AG04449 (cell line): ENCODE measurements at regions not wholly inside any gene's neighbourhood (a gene's known extent, or its start where the extent isn't known, plus 50 kb on each side); places are given as distances from the start of the nearest gene placed in this dataset.

Source experiments
- CTCF ChIA-PET: fragments of 350-600 bp; formaldehyde crosslinking; extraction: SDS; loops from one replicate; lab custom pipeline; 2021; ENCODE audit warnings: antibody characterized with exemption; lab: Yijun Ruan, JAX
- POLR2A ChIA-PET: fragments of 400-600, 350-600 bp; formaldehyde crosslinking; extraction: SDS; loops from one replicate; lab custom pipeline; 2020; ENCODE audit warnings: antibody characterized with exemption, inconsistent platforms; lab: Yijun Ruan, JAX
- DNase-seq: peaks from one replicate; pipeline ENCODE4 v3.0.0-alpha.2; 2010; ENCODE audit warnings: low read depth, low spot score
- H3K4me3 ChIP-seq: 2 replicates; pipeline ENCODE4 v1.5.1; 2011; ENCODE audit warnings: low read depth, mild to moderate bottlenecking, control low read depth, low read length
- CTCF ChIP-seq: IDR thresholded peaks from one replicate; pipeline ENCODE4 v1.5.1; 2011; ENCODE audit warnings: mild to moderate bottlenecking, moderate library complexity, low read length, control low read depth, inconsistent platforms; ENCODE audit not compliant: insufficient read depth; ENCODE audit errors: missing control alignments

- ChIA-PET POLR2A (no interaction called here), CTCF (interaction anchor here (0.8 to 2.4 kb wide), 3 partner anchors 11 to 47 kb away, joined by 3 to 13 read pairs (median 3); no protein-coding TSS in a partner anchor)
- peak; percentile 4 for DNase-seq
- no peak overlapping the region for H3K4me3 ChIP-seq
- no peak for TF ChIP-seq CTCF
Observed at GRCh38 chr2:26530696-26531095, 52.8 kb upstream of the OTOF start.

- POLR2A ChIA-PET: no interaction called here
- TF ChIP-seq CTCF: no peak
- H3K4me3 ChIP-seq: no peak overlapping the region
- no peak for DNase-seq
- CTCF ChIA-PET: interaction anchor here (0.8 to 2.4 kb wide), 2 partner anchors 28 to 47 kb away, joined by 3 to 13 read pairs; no protein-coding TSS in a partner anchor
Observed at GRCh38 chr2:26530240-26530540, 52.3 kb upstream of the OTOF start.

GRCh38 chr2:26529406-26530239 lies 51.7 kb upstream of the OTOF start:
- no peak for TF ChIP-seq CTCF
- ChIA-PET POLR2A (no interaction called here), CTCF (interaction anchor here (0.8 to 2.4 kb wide), 3 partner anchors 13 to 48 kb away, joined by 3 to 13 read pairs (median 7); no protein-coding TSS in a partner anchor)
- DNase-seq: no peak
- H3K4me3 ChIP-seq: no peak overlapping the region

GRCh38 chr2:26528836-26529235 lies 50.9 kb upstream of the OTOF start:
- CTCF ChIA-PET: interaction anchor here (1.5 to 2.4 kb wide), 2 partner anchors 11 to 14 kb away, joined by 3 to 7 read pairs; no protein-coding TSS in a partner anchor
- no peak overlapping the region for H3K4me3 ChIP-seq
- POLR2A ChIA-PET: no interaction called here
- DNase-seq: no peak
- TF ChIP-seq CTCF: no peak

- no peak for DNase-seq
- ChIA-PET CTCF (interaction anchor here (1.5 to 2.4 kb wide), 2 partner anchors 10 to 15 kb away, joined by 3 to 7 read pairs; no protein-coding TSS in a partner anchor), POLR2A (no interaction called here)
- no peak for TF ChIP-seq CTCF
- no peak overlapping the region for H3K4me3 ChIP-seq
Observed at GRCh38 chr2:26527726-26528585, 50.0 kb upstream of the OTOF start.
